ENCODE measurements at regions not wholly inside any gene's neighbourhood (a gene's known extent, or its start where the extent isn't known, plus 50 kb on each side); places are given as distances from the start of the nearest gene placed in this dataset.
A peak's percentile ranks its signal among the peaks of the same experiment; 100 is the strongest.

GRCh38 chr9:88043647-88044046, 69.3 kb upstream of the CDK20 start:
- Histone ChIP-seq H3K27me3 (ENCODE audit: low read length) (no peaks in the 10 kb centered on the region), H4K20me1 (ENCODE audit: low read length) (no peaks in the 10 kb centered on the region), H3K9ac (ENCODE audit: low read length) (no peak overlapping the region), H3K79me2 (ENCODE audit: low read length) (no peaks in the 10 kb centered on the region), H3K27ac (ENCODE audit: low read length) (no peak overlapping the region), H2AFZ (ENCODE audit: low read length) (no peak overlapping the region), H3K9me3 (ENCODE audit: low read length) (peaks cover 11% of the 10 kb centered on the region; the same call in 1 of the 2 replicates), H3K4me2 (ENCODE audit: low read length) (no peak overlapping the region), H3F3A (ENCODE audit: low read length, unreplicated experiment) (no peaks in the 10 kb centered on the region), H3K36me3 (ENCODE audit: low read depth, low read length) (no peaks in the 10 kb centered on the region), H3K9me2 (replicated peaks; ENCODE audit: low read length) (no peaks in the 10 kb centered on the region), H3K4me3 (ENCODE audit: low read length) (no peak overlapping the region), H3K4me1 (ENCODE audit: insufficient read depth, low read length) (no peaks in the 10 kb centered on the region)
- POLR2A ChIA-PET (ENCODE audit: unreplicated experiment), result no interaction called here
- intact Hi-C loops (cut with micrococcal nuclease), result no loop called here
- TF ChIP-seq EZH2 (IDR thresholded peaks at IDR 0.05; ENCODE audit: low read length, unreplicated experiment) (no peak), CTCF (conservative IDR thresholded peaks at IDR 0.05; ENCODE audit: low read depth, low read length) (no peak)
- DNase-seq (no peak), ATAC-seq (no peak)
- no TSS peak for BruUV-seq (replicated peaks)
- CTCF ChIA-PET, result no interaction called here

GRCh38 chr9:88041447-88041846, 67.1 kb upstream of the CDK20 start:
- Histone ChIP-seq H3K4me3 (ENCODE audit: low read length) (no peak overlapping the region), H4K20me1 (ENCODE audit: low read length) (no peaks in the 10 kb centered on the region), H3K27ac (ENCODE audit: low read length) (no peak overlapping the region), H3K36me3 (ENCODE audit: low read depth, low read length) (no peaks in the 10 kb centered on the region), H3K9ac (ENCODE audit: low read length) (no peak overlapping the region), H3K79me2 (ENCODE audit: low read length) (no peaks in the 10 kb centered on the region), H3K4me1 (ENCODE audit: insufficient read depth, low read length) (no peaks in the 10 kb centered on the region), H3K9me3 (ENCODE audit: low read length) (peaks cover 11% of the 10 kb centered on the region; the same call in 1 of the 2 replicates), H2AFZ (ENCODE audit: low read length) (no peak overlapping the region), H3K9me2 (replicated peaks; ENCODE audit: low read length) (no peaks in the 10 kb centered on the region), H3F3A (ENCODE audit: low read length, unreplicated experiment) (no peaks in the 10 kb centered on the region), H3K27me3 (ENCODE audit: low read length) (no peaks in the 10 kb centered on the region), H3K4me2 (ENCODE audit: low read length) (no peak overlapping the region)
- BruUV-seq (replicated peaks), result no TSS peak
- ChIA-PET CTCF (no interaction called here), POLR2A (ENCODE audit: unreplicated experiment) (no interaction called here)
- TF ChIP-seq EZH2phosphoT487 (IDR thresholded peaks at IDR 0.05; ENCODE audit: borderline replicate concordance, low read length) (no peak), CTCF (conservative IDR thresholded peaks at IDR 0.05; ENCODE audit: low read depth, low read length) (peak; percentile 46; the same call in 1 of the 2 replicates), EZH2 (IDR thresholded peaks at IDR 0.05; ENCODE audit: low read length, unreplicated experiment) (no peak)
- ATAC-seq (no peak), DNase-seq (no peak)
- intact Hi-C loops (cut with micrococcal nuclease), result no loop called here

DNA sequence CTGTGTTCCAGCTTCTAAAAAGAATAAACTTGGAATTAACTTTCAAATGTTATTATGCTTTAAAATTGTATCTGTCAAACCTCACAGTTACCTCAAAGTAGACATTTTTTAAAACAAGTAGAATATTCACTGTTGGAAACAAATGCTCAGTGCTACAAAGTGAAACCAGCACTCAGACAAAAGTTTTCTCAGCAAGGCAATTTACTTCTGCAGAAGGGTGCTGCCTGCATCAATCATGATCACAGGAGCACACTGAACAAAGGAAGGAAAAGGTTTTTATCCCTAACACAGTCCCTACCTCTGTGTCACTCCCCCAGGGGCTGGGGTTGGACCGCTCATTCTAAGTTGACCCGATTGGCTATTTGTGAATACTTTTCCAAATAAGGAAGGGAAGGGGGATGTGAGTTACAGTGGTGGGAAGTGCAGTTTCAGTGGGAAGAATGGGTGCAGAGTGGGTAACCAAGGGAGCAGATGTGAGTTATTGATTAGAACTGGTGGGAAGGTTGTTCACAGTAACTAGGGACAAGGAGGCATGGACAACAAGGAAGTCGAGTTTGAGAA, 63.0 kb upstream of the CDK20 start:
- no peaks in the 10 kb centered on the region for H4K20me1 ChIP-seq (ENCODE audit: low read length)
- H3F3A ChIP-seq (ENCODE audit: low read length, unreplicated experiment), result no peaks in the 10 kb centered on the region
- H3K9ac ChIP-seq (ENCODE audit: low read length), result no peak overlapping the region
- no peak overlapping the region for H2AFZ ChIP-seq (ENCODE audit: low read length)
- no TSS peak for BruUV-seq (replicated peaks)
- no peaks in the 10 kb centered on the region for H3K36me3 ChIP-seq (ENCODE audit: low read depth, low read length)
- H3K79me2 ChIP-seq (ENCODE audit: low read length), result no peaks in the 10 kb centered on the region
- H3K27me3 ChIP-seq (ENCODE audit: low read length), result no peaks in the 10 kb centered on the region
- no peak for ATAC-seq
- no peak overlapping the region for H3K4me2 ChIP-seq (ENCODE audit: low read length)
- no peaks in the 10 kb centered on the region for H3K9me2 ChIP-seq (replicated peaks; ENCODE audit: low read length)
- H3K9me3 ChIP-seq (ENCODE audit: low read length), result no peaks in the 10 kb centered on the region
- CTCF ChIA-PET, result no interaction called here
- intact Hi-C loops (cut with micrococcal nuclease), result no loop called here
- no peak for DNase-seq
- H3K4me1 ChIP-seq (ENCODE audit: insufficient read depth, low read length), result 0 out of 2 replicates have a peak, but pooled peaks cover 4% of the 10 kb centered on the region
- POLR2A ChIA-PET (ENCODE audit: unreplicated experiment), result no interaction called here
- no peak overlapping the region for H3K4me3 ChIP-seq (ENCODE audit: low read length)
- no peak overlapping the region for H3K27ac ChIP-seq (ENCODE audit: low read length)
- TF ChIP-seq EZH2 (IDR thresholded peaks at IDR 0.05; ENCODE audit: low read length, unreplicated experiment) (no peak), CTCF (conservative IDR thresholded peaks at IDR 0.05; ENCODE audit: low read depth, low read length) (no peak), EZH2phosphoT487 (IDR thresholded peaks at IDR 0.05; ENCODE audit: borderline replicate concordance, low read length) (no peak)

Data from PC-3 (cell line).